ENCODE measurements at regions not wholly inside any gene's neighbourhood (a gene's known extent, or its start where the extent isn't known, plus 50 kb on each side); places are given as distances from the start of the nearest gene placed in this dataset.

GRCh38 chr9:93891050-93891449 is 64.1 kb downstream of the BARX1 start (continued):
- TF ChIP-seq TSHZ2 (CRISPR knock-in tag; IDR thresholded peaks at IDR 0.05) (no peak), GLIS3 (CRISPR knock-in tag; IDR thresholded peaks at IDR 0.05) (no peak), ZFP3 (CRISPR knock-in tag; IDR thresholded peaks at IDR 0.05) (no peak)

- TF ChIP-seq ZNF70 (CRISPR knock-in tag; IDR thresholded peaks at IDR 0.05) (no peak), ISL1 (CRISPR knock-in tag; IDR thresholded peaks at IDR 0.05) (no peak), TCF4 (CRISPR knock-in tag; IDR thresholded peaks at IDR 0.05; ENCODE audit: borderline replicate concordance) (no peak), ZNF8 (CRISPR knock-in tag; IDR thresholded peaks at IDR 0.05) (no peak), TOX (CRISPR knock-in tag; IDR thresholded peaks at IDR 0.05; ENCODE audit: borderline replicate concordance) (no peak), ZFP3 (CRISPR knock-in tag; IDR thresholded peaks at IDR 0.05) (no peak), GLIS3 (CRISPR knock-in tag; IDR thresholded peaks at IDR 0.05) (no peak), RARB (CRISPR knock-in tag; IDR thresholded peaks at IDR 0.05) (no peak), BACH2 (CRISPR knock-in tag; IDR thresholded peaks at IDR 0.05; ENCODE audit: borderline replicate concordance) (no peak), POU6F1 (CRISPR knock-in tag; IDR thresholded peaks at IDR 0.05; ENCODE audit: borderline replicate concordance, low read depth) (no peak), CSDC2 (CRISPR knock-in tag; IDR thresholded peaks at IDR 0.05) (no peak), SNAI2 (CRISPR knock-in tag; IDR thresholded peaks at IDR 0.05) (no peak), CSRNP3 (CRISPR knock-in tag; IDR thresholded peaks at IDR 0.05) (no peak), TSHZ2 (CRISPR knock-in tag; IDR thresholded peaks at IDR 0.05) (no peak), ZFP30 (CRISPR knock-in tag; IDR thresholded peaks at IDR 0.05) (no peak), ZC3H10 (CRISPR knock-in tag; IDR thresholded peaks at IDR 0.05) (no peak), OSR1 (CRISPR knock-in tag; IDR thresholded peaks at IDR 0.05) (no peak), PPARA (CRISPR knock-in tag; IDR thresholded peaks at IDR 0.05; ENCODE audit: borderline replicate concordance) (no peak), ZNF565 (CRISPR knock-in tag; conservative IDR thresholded peaks at IDR 0.05; ENCODE audit: low read depth) (no peak), ESRRG (CRISPR knock-in tag; IDR thresholded peaks at IDR 0.05) (no peak)
- ATAC-seq: no peak
Observed at GRCh38 chr9:93890436-93890935, 64.7 kb downstream of the BARX1 start.

- no peak for ATAC-seq
- TF ChIP-seq ZNF565 (CRISPR knock-in tag; conservative IDR thresholded peaks at IDR 0.05; ENCODE audit: low read depth): no peak
- TF ChIP-seq ESRRG (CRISPR knock-in tag; IDR thresholded peaks at IDR 0.05): no peak
- no peak for TF ChIP-seq TOX (CRISPR knock-in tag; IDR thresholded peaks at IDR 0.05; ENCODE audit: borderline replicate concordance)
- TF ChIP-seq TCF4 (CRISPR knock-in tag; IDR thresholded peaks at IDR 0.05; ENCODE audit: borderline replicate concordance): no peak
- no peak for TF ChIP-seq ARNTL (CRISPR knock-in tag; IDR thresholded peaks at IDR 0.05; ENCODE audit: borderline replicate concordance, low read depth)
- TF ChIP-seq CSRNP3 (CRISPR knock-in tag; IDR thresholded peaks at IDR 0.05): no peak
- no peak for TF ChIP-seq ZFP30 (CRISPR knock-in tag; IDR thresholded peaks at IDR 0.05)
- TF ChIP-seq GLIS3 (CRISPR knock-in tag; IDR thresholded peaks at IDR 0.05): no peak
- TF ChIP-seq PPARA (CRISPR knock-in tag; IDR thresholded peaks at IDR 0.05; ENCODE audit: borderline replicate concordance): no peak
- TF ChIP-seq CREB5 (CRISPR knock-in tag; IDR thresholded peaks at IDR 0.05; ENCODE audit: low read depth): no peak
- no peak for TF ChIP-seq RARB (CRISPR knock-in tag; IDR thresholded peaks at IDR 0.05)
- TF ChIP-seq ZC3H10 (CRISPR knock-in tag; IDR thresholded peaks at IDR 0.05): no peak
- no peak for TF ChIP-seq ZFP3 (CRISPR knock-in tag; IDR thresholded peaks at IDR 0.05)
- TF ChIP-seq TSHZ2 (CRISPR knock-in tag; IDR thresholded peaks at IDR 0.05): no peak
Observed at GRCh38 chr9:93886911-93887310, 68.2 kb downstream of the BARX1 start.
